ENCODE measurements at regions not wholly inside any gene's neighbourhood (a gene's known extent, or its start where the extent isn't known, plus 50 kb on each side); places are given as distances from the start of the nearest gene placed in this dataset.

DNA sequence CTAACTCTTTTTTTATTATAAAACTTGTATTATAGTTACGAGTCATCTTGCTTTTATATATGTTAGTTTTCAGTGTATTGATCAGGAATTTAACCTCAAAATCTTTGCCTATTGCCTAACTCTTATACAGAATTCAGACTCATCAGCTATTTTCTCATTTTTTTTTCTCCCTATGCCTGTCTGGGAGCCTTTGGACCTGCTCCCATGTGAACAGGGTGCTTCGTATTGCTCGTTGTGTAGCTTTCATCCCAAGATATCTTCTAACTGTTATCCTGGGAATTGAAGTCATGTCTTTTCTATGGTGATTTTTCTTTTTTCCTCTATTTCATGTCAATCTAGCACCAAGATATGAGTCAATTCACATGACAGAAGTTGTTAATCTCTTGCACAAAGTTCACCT lies 814.0 kb downstream of the SLC4A3 start:
- Histone ChIP-seq H3K27ac (no peak overlapping the region), H3K4me3 (ENCODE audit: low read depth, low read length) (no peak overlapping the region), H3K27me3 (replicated peaks) (no peaks in the 10 kb centered on the region), H3K36me3 (replicated peaks) (no peaks in the 10 kb centered on the region)
- in situ Hi-C loops (cut with HindIII; ENCODE audit: low pct_ligation_motif_present, low sequenced_read_pairs) = no loop called here
- TF ChIP-seq, protein P1, sequence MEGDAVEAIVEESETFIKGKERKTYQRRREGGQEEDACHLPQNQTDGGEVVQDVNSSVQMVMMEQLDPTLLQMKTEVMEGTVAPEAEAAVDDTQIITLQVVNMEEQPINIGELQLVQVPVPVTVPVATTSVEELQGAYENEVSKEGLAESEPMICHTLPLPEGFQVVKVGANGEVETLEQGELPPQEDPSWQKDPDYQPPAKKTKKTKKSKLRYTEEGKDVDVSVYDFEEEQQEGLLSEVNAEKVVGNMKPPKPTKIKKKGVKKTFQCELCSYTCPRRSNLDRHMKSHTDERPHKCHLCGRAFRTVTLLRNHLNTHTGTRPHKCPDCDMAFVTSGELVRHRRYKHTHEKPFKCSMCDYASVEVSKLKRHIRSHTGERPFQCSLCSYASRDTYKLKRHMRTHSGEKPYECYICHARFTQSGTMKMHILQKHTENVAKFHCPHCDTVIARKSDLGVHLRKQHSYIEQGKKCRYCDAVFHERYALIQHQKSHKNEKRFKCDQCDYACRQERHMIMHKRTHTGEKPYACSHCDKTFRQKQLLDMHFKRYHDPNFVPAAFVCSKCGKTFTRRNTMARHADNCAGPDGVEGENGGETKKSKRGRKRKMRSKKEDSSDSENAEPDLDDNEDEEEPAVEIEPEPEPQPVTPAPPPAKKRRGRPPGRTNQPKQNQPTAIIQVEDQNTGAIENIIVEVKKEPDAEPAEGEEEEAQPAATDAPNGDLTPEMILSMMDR (IDR thresholded peaks at IDR 0.05; ENCODE audit: low read depth, low read length, missing control alignments) = no peak
- DNase-seq = no peak

DNA sequence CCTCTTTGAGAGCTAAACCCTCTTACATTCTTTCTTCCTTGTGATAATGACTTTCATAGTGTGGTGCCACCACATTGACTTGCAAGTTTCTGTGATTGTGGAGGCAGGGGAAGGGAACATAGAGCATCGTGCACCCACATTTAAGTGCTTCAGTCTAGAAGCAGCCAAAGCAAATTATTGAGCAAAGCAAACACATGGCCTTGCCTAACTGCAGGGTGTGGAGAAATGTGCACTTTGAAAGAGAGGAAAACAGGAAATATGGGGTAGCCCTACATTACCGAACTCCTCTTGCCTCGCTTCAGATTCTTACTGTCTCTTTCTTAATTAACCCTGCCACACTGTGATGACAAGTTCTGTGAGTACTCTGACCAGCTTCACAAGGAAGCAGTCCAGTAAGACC lies 814.6 kb downstream of the SLC4A3 start:
- no peak for DNase-seq
- Histone ChIP-seq H3K36me3 (replicated peaks) (no peaks in the 10 kb centered on the region), H3K27me3 (replicated peaks) (no peaks in the 10 kb centered on the region), H3K4me3 (ENCODE audit: low read depth, low read length) (no peak overlapping the region), H3K27ac (no peak overlapping the region)
- in situ Hi-C loops (cut with HindIII; ENCODE audit: low pct_ligation_motif_present, low sequenced_read_pairs) = no loop called here
- TF ChIP-seq, protein P1 (IDR thresholded peaks at IDR 0.05; ENCODE audit: low read depth, low read length, missing control alignments) = no peak

- Histone ChIP-seq H3K36me3 (replicated peaks) (no peaks in the 10 kb centered on the region), H3K27ac (no peak overlapping the region), H3K4me3 (ENCODE audit: low read depth, low read length) (no peak overlapping the region), H3K27me3 (replicated peaks) (no peaks in the 10 kb centered on the region)
- in situ Hi-C loops (cut with HindIII; ENCODE audit: low pct_ligation_motif_present, low sequenced_read_pairs) = no loop called here
- no peak for DNase-seq
- TF ChIP-seq, protein P1 (IDR thresholded peaks at IDR 0.05; ENCODE audit: low read depth, low read length, missing control alignments) = no peak
Observed at GRCh38 chr2:220445429-220446105, 818.1 kb downstream of the SLC4A3 start.

GRCh38 chr2:220446106-220446712 lies 818.8 kb downstream of the SLC4A3 start:
- no peaks in the 10 kb centered on the region for H3K27me3 ChIP-seq (replicated peaks)
- no peak for DNase-seq
- H3K4me3 ChIP-seq (ENCODE audit: low read depth, low read length) = no peak overlapping the region
- in situ Hi-C loops (cut with HindIII; ENCODE audit: low pct_ligation_motif_present, low sequenced_read_pairs) = no loop called here
- no peak overlapping the region for H3K27ac ChIP-seq
- no peaks in the 10 kb centered on the region for H3K36me3 ChIP-seq (replicated peaks)
- TF ChIP-seq, protein P1 (IDR thresholded peaks at IDR 0.05; ENCODE audit: low read depth, low read length, missing control alignments) = no peak

DNA sequence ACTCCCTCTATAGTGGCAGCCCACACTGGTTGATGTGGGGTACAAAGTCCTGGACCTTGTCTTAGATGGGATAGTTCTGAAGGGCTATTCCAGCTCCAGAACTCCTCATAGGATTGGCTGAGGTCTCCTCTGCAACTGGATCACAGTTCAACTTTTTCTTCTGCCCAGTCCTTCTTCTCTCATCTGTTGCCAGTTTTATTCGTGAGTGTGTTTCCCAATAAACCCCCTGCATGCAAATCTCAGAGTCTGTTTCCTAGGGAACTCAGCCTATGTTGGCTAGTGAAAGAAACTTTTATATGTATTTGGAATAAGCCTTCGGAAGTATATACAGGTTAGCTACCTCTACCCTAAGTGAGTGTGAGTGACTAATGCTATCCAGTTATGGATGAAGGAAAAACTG lies 823.4 kb downstream of the SLC4A3 start:
- in situ Hi-C loops (cut with HindIII; ENCODE audit: low pct_ligation_motif_present, low sequenced_read_pairs) = no loop called here
- Histone ChIP-seq H3K27ac (no peak overlapping the region), H3K27me3 (replicated peaks) (no peaks in the 10 kb centered on the region), H3K4me3 (ENCODE audit: low read depth, low read length) (no peak overlapping the region), H3K36me3 (replicated peaks) (no peaks in the 10 kb centered on the region)
- no peak for DNase-seq
- TF ChIP-seq, protein P1 (IDR thresholded peaks at IDR 0.05; ENCODE audit: low read depth, low read length, missing control alignments) = no peak
